GM10248 (cell line): ENCODE measurements at regions not wholly inside any gene's neighbourhood (a gene's known extent, or its start where the extent isn't known, plus 50 kb on each side); places are given as distances from the start of the nearest gene placed in this dataset.

Source experiments
- CTCF ChIA-PET: fragments of 300-600 bp; sonication (Branson Sonifier 250); formaldehyde crosslinking; extraction: SDS; loops from one replicate; lab custom pipeline; 2021; ENCODE audit warnings: antibody characterized with exemption; lab: Yijun Ruan, JAX
- POLR2A ChIA-PET: fragments of 350-650 bp; sonication (Branson Sonifier 250); formaldehyde crosslinking; extraction: SDS; loops from one replicate; lab custom pipeline; 2020; ENCODE audit warnings: antibody characterized with exemption; lab: Yijun Ruan, JAX
- DNase-seq: peaks from one replicate; pipeline ENCODE4 v3.0.0; 2012; ENCODE audit errors: extremely low spot score
- CTCF ChIP-seq: IDR thresholded peaks from 2 replicates; pipeline ENCODE4 v1.5.1; 2012; ENCODE audit warnings: mild to moderate bottlenecking, low read depth; ENCODE audit errors: extremely low read depth, missing control alignments, control extremely low read depth

DNA sequence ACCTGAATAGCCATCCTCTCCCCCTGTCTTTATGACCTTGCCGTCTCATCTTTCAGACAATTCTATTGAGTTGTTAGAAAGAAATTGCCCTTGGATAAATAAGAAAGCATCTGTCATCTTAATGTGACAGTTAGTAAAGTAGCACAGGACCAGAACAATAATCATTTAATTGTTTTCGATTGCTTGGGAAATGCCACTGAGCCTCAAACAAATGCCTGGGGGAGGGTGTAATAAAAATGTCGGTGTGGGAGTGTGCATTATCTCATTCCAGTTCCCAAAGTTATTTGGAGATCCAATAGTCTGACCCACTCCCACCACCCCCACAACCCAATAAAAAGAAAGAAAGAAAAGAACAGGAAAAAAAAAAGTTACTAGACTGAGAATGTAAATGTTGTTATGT is 509.3 kb upstream of the LRRC7 start:
- ChIA-PET CTCF (no interaction called here), POLR2A (no interaction called here)
- no peak for DNase-seq
- TF ChIP-seq CTCF: no peak

- CTCF ChIA-PET: interaction anchor here (1.6 kb wide), 1 partner anchor 19 kb away, joined by 3 read pairs; no protein-coding TSS in a partner anchor
- POLR2A ChIA-PET: no interaction called here
- DNase-seq: no peak
- no peak for TF ChIP-seq CTCF
Measured at GRCh38 chr1:69070660-69071373, 496.9 kb upstream of the LRRC7 start.

GRCh38 chr1:69073176-69073575 is 494.5 kb upstream of the LRRC7 start:
- TF ChIP-seq CTCF: no peak
- CTCF ChIA-PET: no interaction called here
- DNase-seq: no peak
- POLR2A ChIA-PET: no interaction called here

- CTCF ChIA-PET: no interaction called here
- POLR2A ChIA-PET: no interaction called here
- no peak for DNase-seq
- TF ChIP-seq CTCF: no peak
Measured at GRCh38 chr1:69076631-69077030, 491.1 kb upstream of the LRRC7 start.

DNA sequence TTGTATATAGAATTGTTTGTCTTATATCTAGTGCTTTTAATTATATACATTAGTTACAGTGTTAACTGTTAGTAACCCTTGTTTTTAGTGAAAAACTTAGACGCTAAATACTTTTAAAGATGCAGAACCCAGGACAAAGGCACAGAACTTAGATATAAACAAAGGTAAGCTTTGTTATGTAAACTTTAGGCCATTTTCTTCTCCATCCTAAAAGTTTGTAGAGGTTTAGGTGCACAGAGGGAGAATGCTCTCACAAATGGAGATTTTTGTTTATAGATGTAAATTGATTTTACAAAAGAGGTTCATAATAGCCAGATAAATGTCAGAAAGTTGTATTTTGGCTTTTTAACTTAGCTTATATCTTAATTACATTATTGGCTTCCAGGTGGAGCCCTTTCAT is 490.5 kb upstream of the LRRC7 start:
- no peak for DNase-seq
- ChIA-PET CTCF (no interaction called here), POLR2A (no interaction called here)
- no peak for TF ChIP-seq CTCF

- ChIA-PET CTCF (no interaction called here), POLR2A (no interaction called here)
- no peak for DNase-seq
- no peak for TF ChIP-seq CTCF
Measured at GRCh38 chr1:69077633-69078032, 490.1 kb upstream of the LRRC7 start.
